H1 (cell line): ENCODE measurements at regions not wholly inside any gene's neighbourhood (a gene's known extent, or its start where the extent isn't known, plus 50 kb on each side); places are given as distances from the start of the nearest gene placed in this dataset.

Experiments used
- CTCF ChIA-PET: fragments of 300-600 bp; sonication (Branson Sonifier 250); formaldehyde crosslinking; loops from one replicate; lab custom pipeline; 2021; ENCODE audit not compliant: partially characterized antibody; lab: Charles Lee
- POLR2A ChIA-PET: fragments of 300-600 bp; sonication (Branson Sonifier 250); formaldehyde crosslinking; loops from one replicate; lab custom pipeline; 2021; ENCODE audit warnings: inconsistent platforms; ENCODE audit not compliant: partially characterized antibody; lab: Charles Lee
- DNase-seq, 2 experiments: peaks; one replicate each; pipeline versions ENCODE4 v3.0.0 to v3.0.0-alpha.2; 2010 to 2022; ENCODE audit warnings: low spot score in 2 of 2, low read depth in 1 of 2, mixed read lengths in 1 of 2
- FAIRE-seq: peaks from 2 replicates; lab custom pipeline; 2011; peaks lifted over from hg19 to GRCh38; lab: Jason Lieb, UNC
- H2AFZ ChIP-seq: 2 replicates; pipeline ENCODE4 v1.8.1; 2012; ENCODE audit warnings: low read length, inconsistent platforms
- H2AK5ac ChIP-seq: 2 replicates; pipeline ENCODE4 v1.6.1; 2013; ENCODE audit warnings: low read depth, low read length
- H2BK120ac ChIP-seq: replicated peaks from 2 replicates; pipeline ENCODE3; 2013; ENCODE audit warnings: low read depth, low read length, inconsistent platforms
- H2BK12ac ChIP-seq: 2 replicates; pipeline ENCODE4 v1.6.1; 2013; ENCODE audit warnings: low read depth, low read length
- H2BK15ac ChIP-seq: 2 replicates; pipeline ENCODE4 v1.6.1; 2013; ENCODE audit warnings: low read length
- H2BK20ac ChIP-seq: 2 replicates; pipeline ENCODE4 v1.6.1; 2013; ENCODE audit warnings: low read length
- H2BK5ac ChIP-seq: 2 replicates; pipeline ENCODE4 v1.6.1; 2013; ENCODE audit warnings: low read depth, low read length
- H3K14ac ChIP-seq: 2 replicates; pipeline ENCODE4 v1.6.1; 2013; ENCODE audit warnings: inconsistent platforms; ENCODE audit not compliant: insufficient read length
- H3K18ac ChIP-seq: 2 replicates; pipeline ENCODE4 v1.6.1; 2013; ENCODE audit warnings: low read length; ENCODE audit errors: extremely low read depth
- H3K23ac ChIP-seq: 2 replicates; pipeline ENCODE4 v1.6.1; 2013; ENCODE audit warnings: inconsistent platforms; ENCODE audit not compliant: insufficient read length
- H3K23me2 ChIP-seq: 2 replicates; pipeline ENCODE4 v1.6.1; 2013; ENCODE audit warnings: low read depth, low read length
- H3K27ac ChIP-seq: 2 replicates; pipeline ENCODE4 v1.6.1; 2011; ENCODE audit warnings: low read depth, low read length, inconsistent platforms
- H3K27me3 ChIP-seq, 4 experiments: replicated peaks in 1 of 4; 1 replicate in 1 of 4; 2 replicates in 3 of 4; pipeline versions ENCODE4 v1.6.1 to v1.8.1; 2011 to 2013; ENCODE audit warnings: low read length in 3 of 4, mild to moderate bottlenecking in 3 of 4, inconsistent platforms in 2 of 4, mixed read lengths in 2 of 4, moderate library complexity in 1 of 4; ENCODE audit not compliant: control insufficient read depth in 3 of 4, insufficient read depth in 3 of 4; ENCODE audit errors: extremely low read depth in 1 of 4
- H3K36me3 ChIP-seq, 4 experiments: 2 replicates each; pipeline versions ENCODE4 v1.6.1 to v1.8.1; 2011 to 2013; ENCODE audit warnings: mild to moderate bottlenecking in 4 of 4, low read length in 3 of 4, moderate library complexity in 2 of 4, control low read depth in 1 of 4, inconsistent platforms in 1 of 4; ENCODE audit not compliant: insufficient read depth in 4 of 4, control insufficient read depth in 2 of 4
- H3K4ac ChIP-seq: replicated peaks from 2 replicates; pipeline ENCODE3; 2013; ENCODE audit warnings: low read length, low read depth, mixed read lengths, inconsistent platforms; ENCODE audit not compliant: insufficient read length
- H3K4me1 ChIP-seq, 4 experiments: replicated peaks in 1 of 4; 1 replicate in 1 of 4; 2 replicates in 3 of 4; pipeline versions ENCODE4 v1.6.1 to v1.8.1; 2011 to 2013; ENCODE audit warnings: low read length in 3 of 4, inconsistent platforms in 2 of 4, mixed read lengths in 1 of 4; ENCODE audit not compliant: insufficient read depth in 4 of 4, control insufficient read depth in 3 of 4
- H3K4me2 ChIP-seq, 2 experiments: 2 replicates each; pipeline versions ENCODE4 v1.6.1 to v1.8.1; 2011 to 2013; ENCODE audit warnings: low read depth in 2 of 2, low read length in 2 of 2, control low read depth in 1 of 2, inconsistent platforms in 1 of 2, mild to moderate bottlenecking in 1 of 2; ENCODE audit not compliant: insufficient read depth in 1 of 2
- H3K4me3 ChIP-seq, 4 experiments: fragments of 200-600, 300-600 bp in 1 of 4; sonication (generic), shearing (Covaris generic), sonication (Bioruptor Twin) in 1 of 4; 2 replicates each; pipeline versions ENCODE4 v1.5.1 to v1.8.1; 2011 to 2016; ENCODE audit warnings: low read length in 4 of 4, low read depth in 3 of 4, control low read depth in 2 of 4, inconsistent platforms in 2 of 4, mild to moderate bottlenecking in 2 of 4, mixed read lengths in 1 of 4, moderate library complexity in 1 of 4; ENCODE audit not compliant: insufficient read depth in 2 of 4; ENCODE audit errors: extremely low read depth in 1 of 4
- H3K56ac ChIP-seq: replicated peaks from 2 replicates; pipeline ENCODE3; 2013; ENCODE audit warnings: low read depth, mild to moderate bottlenecking, mixed read lengths, low read length, inconsistent platforms; ENCODE audit not compliant: insufficient read length
- H3K79me1 ChIP-seq: 2 replicates; pipeline ENCODE4 v1.6.1; 2013; ENCODE audit warnings: low read depth, low read length, control low read depth
- H3K79me2 ChIP-seq, 2 experiments: 2 replicates each; pipeline versions ENCODE4 v1.6.1 to v1.8.1; 2012 to 2013; ENCODE audit warnings: low read length in 2 of 2, mild to moderate bottlenecking in 2 of 2, inconsistent platforms in 1 of 2; ENCODE audit not compliant: insufficient read depth in 2 of 2, control insufficient read depth in 1 of 2
- H3K9ac ChIP-seq, 4 experiments: replicated peaks in 1 of 4; 1 replicate in 1 of 4; 2 replicates in 3 of 4; pipeline versions ENCODE4 v1.6.1 to v1.8.1; 2011 to 2013; ENCODE audit warnings: low read depth in 3 of 4, low read length in 3 of 4, control low read depth in 2 of 4, mild to moderate bottlenecking in 2 of 4, moderate library complexity in 2 of 4, inconsistent platforms in 1 of 4; ENCODE audit errors: extremely low read depth in 1 of 4
- H3K9me3 ChIP-seq, 2 experiments: 2 replicates each; pipeline versions ENCODE4 v1.6.1 to v1.8.1; 2012 to 2013; ENCODE audit warnings: mild to moderate bottlenecking in 2 of 2, moderate library complexity in 2 of 2, control low read depth in 1 of 2, inconsistent platforms in 1 of 2, low read depth in 1 of 2, low read length in 1 of 2, mixed read lengths in 1 of 2; ENCODE audit not compliant: insufficient read depth in 2 of 2
- H4K20me1 ChIP-seq, 2 experiments: replicated peaks in 1 of 2; 2 replicates each; pipeline versions ENCODE3 to v1.8.1; 2011 to 2013; ENCODE audit warnings: inconsistent platforms in 2 of 2, low read length in 2 of 2, mild to moderate bottlenecking in 1 of 2; ENCODE audit not compliant: insufficient read depth in 2 of 2, control insufficient read depth in 1 of 2
- H4K5ac ChIP-seq: 2 replicates; pipeline ENCODE4 v1.6.1; 2013; ENCODE audit warnings: low read length, low read depth, mixed read lengths, inconsistent platforms; ENCODE audit not compliant: insufficient read length
- H4K8ac ChIP-seq: 2 replicates; pipeline ENCODE4 v1.8.0; 2013; ENCODE audit warnings: mild to moderate bottlenecking, moderate library complexity, low read length, inconsistent platforms; ENCODE audit not compliant: insufficient read depth; ENCODE audit errors: extremely low read depth
- H4K91ac ChIP-seq: replicated peaks from 2 replicates; pipeline ENCODE3; 2013; ENCODE audit warnings: low read length, mixed read lengths, inconsistent platforms; ENCODE audit not compliant: insufficient read length
- RAD21 ChIP-seq, 2 experiments: IDR thresholded peaks in 1 of 2; conservative IDR thresholded peaks in 1 of 2; 2 replicates each; pipeline ENCODE4 v1.6.1; 2011; ENCODE audit warnings: low read depth in 2 of 2, low read length in 2 of 2, improper control_type of control experiment in 1 of 2, inconsistent platforms in 1 of 2, mild to moderate bottlenecking in 1 of 2, moderate library complexity in 1 of 2
- SRF ChIP-seq: IDR thresholded peaks from 2 replicates; pipeline ENCODE4 v1.6.1; 2011; ENCODE audit warnings: mild to moderate bottlenecking, low read depth, low read length, moderate library complexity
- WGBS, 2 experiments: shearing (Covaris generic) in 1 of 2; methylation state at CpG; one replicate each; pipeline versions ENCODE4 v1.1.6 to v1.1.7; 2013 to 2015; ENCODE audit warnings: low lambda C conversion rate in 2 of 2, mixed read lengths in 2 of 2, inconsistent platforms in 1 of 2, low coverage in 1 of 2, missing lambda C conversion rate in 1 of 2; ENCODE audit not compliant: insufficient replicate concordance in 2 of 2, insufficient coverage in 1 of 2, insufficient read length in 1 of 2; ENCODE audit errors: extremely low coverage in 1 of 2, missing lambda C conversion rate in 1 of 2; 5-methylcytosine and 5-hydroxymethylcytosine counted together

GRCh38 chr4:152236519-152237056, 299.3 kb downstream of the FBXW7 start:
- H3K9me3 ChIP-seq, result no peaks in the 10 kb centered on the region
- H2AK5ac ChIP-seq, result no peak overlapping the region
- no peak overlapping the region for H2BK20ac ChIP-seq
- H3K79me2 ChIP-seq, result no peaks in the 10 kb centered on the region
- H3K18ac ChIP-seq, result no peak overlapping the region
- CTCF ChIA-PET, result interaction anchor here (0.6 to 0.9 kb wide), 2 partner anchors 10 to 72 kb away, joined by 4 to 7 read pairs; no protein-coding TSS in a partner anchor
- H4K5ac ChIP-seq, result no peak overlapping the region
- WGBS, 2 experiments, result 84% methylated on average over 2 of the region's 3 CpGs; no CpG with 5 or more reads in 1 of the 2 experiments
- H3K23me2 ChIP-seq, result no peaks in the 10 kb centered on the region
- no peak overlapping the region for H3K4me2 ChIP-seq
- H2BK5ac ChIP-seq, result no peak overlapping the region
- H2BK120ac ChIP-seq, result no peak overlapping the region
- H3K27me3 ChIP-seq, result no peaks in the 10 kb centered on the region
- H3K4ac ChIP-seq, result no peak overlapping the region
- H3K79me1 ChIP-seq, result no peaks in the 10 kb centered on the region
- H3K9ac ChIP-seq, result no peak overlapping the region
- H4K91ac ChIP-seq, result no peak overlapping the region
- H3K27ac ChIP-seq, result no peak overlapping the region
- POLR2A ChIA-PET, result no interaction called here
- no peak overlapping the region for H2BK15ac ChIP-seq
- H2AFZ ChIP-seq, result no peak overlapping the region
- FAIRE-seq, result no peak
- no peak overlapping the region for H2BK12ac ChIP-seq
- H3K4me3 ChIP-seq, result no peak overlapping the region
- no peaks in the 10 kb centered on the region for H4K20me1 ChIP-seq
- no peak overlapping the region for H3K56ac ChIP-seq
- no peak overlapping the region for H3K14ac ChIP-seq
- no peaks in the 10 kb centered on the region for H3K4me1 ChIP-seq
- TF ChIP-seq SRF, result no peak
- TF ChIP-seq RAD21 (IDR thresholded peaks at IDR 0.05 in 1 of 2, conservative IDR thresholded peaks at IDR 0.05 in 1 of 2; ENCODE audit: low read depth in 2 of 2, low read length in 2 of 2), result no peak
- no peak for DNase-seq
- no peak overlapping the region for H4K8ac ChIP-seq
- no peak overlapping the region for H3K23ac ChIP-seq
- no peaks in the 10 kb centered on the region for H3K36me3 ChIP-seq
